B cell (primary cell): ENCODE measurements at regions not wholly inside any gene's neighbourhood (a gene's known extent, or its start where the extent isn't known, plus 50 kb on each side); places are given as distances from the start of the nearest gene placed in this dataset.

Experiments used
- ATAC-seq: fragments of 200-7000 bp; cut with Tn5 transposase; one replicate; pipeline ENCODE4 v1.10.0; 2021; ENCODE audit warnings: low read depth, mild to moderate bottlenecking, moderate number of reproducible peaks, moderate library complexity
- CTCF ChIA-PET: fragments of 350-600 bp; sonication (Branson Sonifier 250); formaldehyde crosslinking; loops from one replicate; lab custom pipeline; 2021; ENCODE audit warnings: antibody characterized with exemption, inconsistent platforms; lab: Charles Lee
- POLR2A ChIA-PET: fragments of 350-600 bp; sonication (Branson Sonifier 250); formaldehyde crosslinking; loops from one replicate; lab custom pipeline; 2021; ENCODE audit warnings: antibody characterized with exemption; lab: Charles Lee
- DNase-seq: peaks from one replicate; pipeline ENCODE4 v3.0.0; 2013
- H2AFZ ChIP-seq: 2 replicates; pipeline ENCODE4 v1.6.1; 2012; ENCODE audit warnings: mild to moderate bottlenecking, low read depth, low read length; ENCODE audit not compliant: insufficient read depth, poor library complexity, severe bottlenecking
- H3K27ac ChIP-seq, 2 donors: 1 replicate in 1 of 2; 2 replicates in 1 of 2; pipeline ENCODE4 v1.5.1; 2012 to 2013; ENCODE audit warnings: low read length in 2 of 2, mild to moderate bottlenecking in 2 of 2, moderate library complexity in 1 of 2
- H3K27me3 ChIP-seq, 4 experiments: fragments of 200-600 bp in 1 of 4; sonication (generic) in 1 of 4; replicated peaks in 1 of 4; 1 replicate in 2 of 4; 2 replicates in 2 of 4; pipeline versions ENCODE4 v1.6.1 to v1.7.0; 2013 to 2016; ENCODE audit warnings: low read length in 3 of 4, mild to moderate bottlenecking in 2 of 4, mixed read lengths in 1 of 4, moderate library complexity in 1 of 4; ENCODE audit not compliant: insufficient read depth in 4 of 4, control insufficient read depth in 3 of 4; ENCODE audit errors: control extremely low read depth in 1 of 4
- H3K36me3 ChIP-seq, 2 experiments: replicated peaks in 1 of 2; 1 replicate in 1 of 2; 2 replicates in 1 of 2; pipeline versions ENCODE4 v1.6.1 to v1.7.1; 2013; ENCODE audit warnings: low read length in 1 of 2; ENCODE audit not compliant: insufficient read depth in 2 of 2, control insufficient read depth in 1 of 2; ENCODE audit errors: control extremely low read depth in 1 of 2, extremely low read depth in 1 of 2
- H3K4me1 ChIP-seq, 2 donors: fragments of 200-600 bp in 1 of 2; sonication (generic) in 1 of 2; 1 replicate in 1 of 2; 2 replicates in 1 of 2; pipeline versions ENCODE4 v1.5.1 to v1.6.1; 2013 to 2017; ENCODE audit warnings: low read length in 2 of 2; ENCODE audit not compliant: control insufficient read depth in 2 of 2, insufficient read depth in 2 of 2
- H3K4me2 ChIP-seq: replicated peaks from 2 replicates; pipeline ENCODE3; 2012; ENCODE audit warnings: mild to moderate bottlenecking, low read depth, low read length; ENCODE audit not compliant: poor library complexity, severe bottlenecking
- H3K4me3 ChIP-seq, 5 experiments: fragments of 200-600 bp in 1 of 5; sonication (generic) in 1 of 5; 1 replicate in 3 of 5; 2 replicates in 2 of 5; pipeline versions ENCODE4 v1.5.1 to v1.7.0; 2011 to 2016; ENCODE audit warnings: low read length in 4 of 5, mild to moderate bottlenecking in 4 of 5, low read depth in 2 of 5, control low read depth in 1 of 5, moderate library complexity in 1 of 5; ENCODE audit not compliant: insufficient read depth in 1 of 5; ENCODE audit errors: control extremely low read depth in 1 of 5, extremely low read depth in 1 of 5
- H3K79me2 ChIP-seq: fragments of 200-600 bp; sonication (generic); one replicate; pipeline ENCODE4 v1.6.0; 2016; ENCODE audit warnings: low read length; ENCODE audit not compliant: control insufficient read depth, insufficient read depth
- H3K9ac ChIP-seq: fragments of 200-600 bp; sonication (generic); 2 replicates; pipeline ENCODE4 v1.6.1; 2017; ENCODE audit warnings: mild to moderate bottlenecking, low read length, moderate library complexity
- H3K9me3 ChIP-seq, 3 donors: one replicate each; pipeline versions ENCODE4 v1.6.1 to v1.7.1; 2013; ENCODE audit warnings: low read length in 2 of 3; ENCODE audit not compliant: control insufficient read depth in 2 of 3, insufficient read depth in 1 of 3; ENCODE audit errors: control extremely low read depth in 1 of 3
- H4K20me1 ChIP-seq: 2 replicates; pipeline ENCODE4 v1.6.0; 2012; ENCODE audit warnings: mild to moderate bottlenecking, low read length; ENCODE audit not compliant: insufficient read depth, control insufficient read depth, poor library complexity, severe bottlenecking
- H3K27ac Mint-ChIP-seq: one replicate; pipeline ENCODE4 v1.8.0; 2021; ENCODE audit warnings: mixed read lengths
- H3K27me3 Mint-ChIP-seq: one replicate; pipeline ENCODE4 v1.8.0; 2021; ENCODE audit warnings: mixed read lengths
- H3K4me1 Mint-ChIP-seq: one replicate; pipeline ENCODE4 v1.8.0; 2021; ENCODE audit warnings: mixed read lengths
- H3K4me3 Mint-ChIP-seq: one replicate; pipeline ENCODE4 v1.8.0; 2021; ENCODE audit warnings: mixed read lengths
- H3K9me3 Mint-ChIP-seq: one replicate; pipeline ENCODE4 v1.8.0; 2022; ENCODE audit warnings: mixed read lengths; ENCODE audit not compliant: insufficient read depth
- EZH2 ChIP-seq: IDR thresholded peaks from 2 replicates; pipeline ENCODE4 v1.6.1; 2012; ENCODE audit warnings: borderline replicate concordance, low read depth, mild to moderate bottlenecking, moderate library complexity, low read length; ENCODE audit not compliant: insufficient read depth, poor library complexity, severe bottlenecking
- WGBS: methylation state at CpG from one replicate; pipeline ENCODE4 v1.1.5; 2013; ENCODE audit warnings: missing lambda C conversion rate; ENCODE audit not compliant: insufficient coverage; 5-methylcytosine and 5-hydroxymethylcytosine counted together
- intact Hi-C: fragments of 100-400 bp; cut with micrococcal nuclease; formaldehyde crosslinking; loops from one replicate; pipeline ENCODE4 v1.10.0; 2022
- TF ChIP-seq, protein P1 (sequence below): fragments of 200-600 bp; IDR thresholded peaks from one replicate; pipeline ENCODE4 v1.8.0; 2022; ENCODE audit warnings: antibody characterized with exemption, mild to moderate bottlenecking

DNA sequence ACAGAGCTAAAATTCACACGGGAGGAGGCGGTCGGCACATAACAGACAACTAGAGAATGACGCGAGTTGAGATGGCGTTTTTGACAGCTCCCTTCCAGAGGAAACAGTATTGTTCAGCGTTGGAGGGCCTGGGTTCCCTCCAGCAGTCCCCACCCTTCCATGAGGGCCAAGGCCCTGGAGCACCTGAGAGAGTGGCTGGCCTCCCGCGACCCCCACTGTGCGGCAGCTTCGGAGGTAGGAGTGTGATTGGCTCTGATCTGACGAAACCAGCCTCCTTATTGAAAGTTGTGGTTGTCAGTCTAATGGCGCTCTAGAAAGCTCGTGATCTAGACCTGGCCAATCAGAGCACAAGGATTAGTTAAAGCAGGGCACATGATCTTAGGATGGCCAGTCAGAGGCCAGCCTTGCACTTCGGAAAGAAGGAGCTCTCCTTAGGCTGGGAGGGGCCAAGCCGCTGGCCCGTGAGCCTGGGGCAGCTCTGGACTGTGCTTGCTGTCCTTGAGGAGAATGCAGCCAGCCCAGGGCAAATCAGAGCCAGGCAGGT lies 104.5 kb upstream of the CELF4 start:
- no peaks in the 10 kb centered on the region for H3K27me3 Mint-ChIP-seq
- intact Hi-C loops = no loop called here
- Histone ChIP-seq H4K20me1 (no peaks in the 10 kb centered on the region), H3K9me3 (peaks cover 0 to 24% (median 0%) of the 10 kb centered on the region in 3 donors), H3K79me2 (no peaks in the 10 kb centered on the region), H3K27me3 (no peaks in the 10 kb centered on the region), H3K4me3 (no peak overlapping the region), H3K36me3 (no peaks in the 10 kb centered on the region), H3K27ac (no peak overlapping the region), H3K4me2 (no peak overlapping the region), H3K4me1 (no peaks in the 10 kb centered on the region), H3K9ac (no peak overlapping the region), H2AFZ (no peak overlapping the region)
- no peak for DNase-seq
- CTCF ChIA-PET = no interaction called here
- WGBS = 95% methylated on average over 17 of the region's 17 CpGs
- no peaks in the 10 kb centered on the region for H3K4me1 Mint-ChIP-seq
- no peak for ATAC-seq
- no peak for TF ChIP-seq EZH2
- TF ChIP-seq, protein P1, sequence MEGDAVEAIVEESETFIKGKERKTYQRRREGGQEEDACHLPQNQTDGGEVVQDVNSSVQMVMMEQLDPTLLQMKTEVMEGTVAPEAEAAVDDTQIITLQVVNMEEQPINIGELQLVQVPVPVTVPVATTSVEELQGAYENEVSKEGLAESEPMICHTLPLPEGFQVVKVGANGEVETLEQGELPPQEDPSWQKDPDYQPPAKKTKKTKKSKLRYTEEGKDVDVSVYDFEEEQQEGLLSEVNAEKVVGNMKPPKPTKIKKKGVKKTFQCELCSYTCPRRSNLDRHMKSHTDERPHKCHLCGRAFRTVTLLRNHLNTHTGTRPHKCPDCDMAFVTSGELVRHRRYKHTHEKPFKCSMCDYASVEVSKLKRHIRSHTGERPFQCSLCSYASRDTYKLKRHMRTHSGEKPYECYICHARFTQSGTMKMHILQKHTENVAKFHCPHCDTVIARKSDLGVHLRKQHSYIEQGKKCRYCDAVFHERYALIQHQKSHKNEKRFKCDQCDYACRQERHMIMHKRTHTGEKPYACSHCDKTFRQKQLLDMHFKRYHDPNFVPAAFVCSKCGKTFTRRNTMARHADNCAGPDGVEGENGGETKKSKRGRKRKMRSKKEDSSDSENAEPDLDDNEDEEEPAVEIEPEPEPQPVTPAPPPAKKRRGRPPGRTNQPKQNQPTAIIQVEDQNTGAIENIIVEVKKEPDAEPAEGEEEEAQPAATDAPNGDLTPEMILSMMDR = no peak
- no peak overlapping the region for H3K4me3 Mint-ChIP-seq
- POLR2A ChIA-PET = no interaction called here
- H3K27ac Mint-ChIP-seq = no peak overlapping the region
- H3K9me3 Mint-ChIP-seq = no peaks in the 10 kb centered on the region

DNA sequence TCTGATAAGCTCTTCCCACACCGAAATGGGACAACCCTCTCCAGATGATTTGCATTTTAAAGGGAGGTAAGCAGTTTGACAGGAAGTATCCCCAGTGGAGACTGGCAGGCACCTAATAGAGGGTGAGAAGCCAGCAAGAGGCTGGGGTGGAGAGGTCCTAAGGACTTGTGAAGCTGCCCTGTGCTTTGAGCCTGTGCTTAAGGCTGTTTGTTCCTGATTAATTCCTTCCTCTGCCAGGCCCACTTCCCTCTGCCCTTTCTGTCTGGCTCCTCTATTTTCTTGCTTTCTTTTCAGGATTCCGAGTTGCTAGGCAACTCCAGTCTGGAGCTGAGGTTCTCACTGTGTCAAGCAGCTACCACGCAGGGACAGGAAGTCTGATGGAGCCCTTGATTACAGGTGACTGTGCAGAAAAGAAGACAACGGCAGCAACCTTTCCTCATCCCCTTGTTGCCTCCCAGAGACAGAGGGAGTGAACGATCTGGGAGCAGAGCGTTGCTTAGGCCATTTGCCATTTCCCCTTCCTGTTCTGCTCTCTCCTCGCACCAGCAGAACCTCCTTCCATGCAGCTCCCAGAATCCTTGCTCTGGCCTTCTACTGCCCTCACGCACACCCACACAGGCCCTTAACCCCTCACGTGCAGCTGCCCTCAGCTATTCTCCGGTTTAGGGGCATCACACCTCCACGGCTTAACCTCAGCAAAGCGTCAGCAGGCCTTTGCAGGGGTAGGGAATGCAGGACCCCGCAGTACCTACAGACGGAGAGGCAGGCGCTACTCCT lies 103.6 kb upstream of the CELF4 start:
- no peak for TF ChIP-seq EZH2
- TF ChIP-seq, protein P1 = no peak
- no peak for ATAC-seq
- Mint-ChIP-seq H3K4me3 (no peak overlapping the region), H3K27ac (no peak overlapping the region), H3K9me3 (no peaks in the 10 kb centered on the region), H3K27me3 (no peaks in the 10 kb centered on the region), H3K4me1 (no peaks in the 10 kb centered on the region)
- Histone ChIP-seq H3K4me2 (no peak overlapping the region), H3K27ac (no peak overlapping the region), H3K79me2 (no peaks in the 10 kb centered on the region), H4K20me1 (no peaks in the 10 kb centered on the region), H3K9me3 (peaks cover 0 to 24% (median 0%) of the 10 kb centered on the region in 3 donors), H3K4me1 (no peaks in the 10 kb centered on the region), H2AFZ (no peak overlapping the region), H3K4me3 (no peak overlapping the region), H3K9ac (no peak overlapping the region), H3K36me3 (no peaks in the 10 kb centered on the region), H3K27me3 (no peaks in the 10 kb centered on the region)
- intact Hi-C loops = no loop called here
- DNase-seq = no peak
- POLR2A ChIA-PET = no interaction called here
- WGBS = 78% methylated on average over 11 of the region's 15 CpGs
- CTCF ChIA-PET = no interaction called here
